22Rv1 (cell line): ENCODE measurements at regions not wholly inside any gene's neighbourhood (a gene's known extent, or its start where the extent isn't known, plus 50 kb on each side); places are given as distances from the start of the nearest gene placed in this dataset.

Experiments
- H3K27ac ChIP-seq: fragments of 450-650 bp; 2 replicates; pipeline ENCODE4 v1.5.1; 2017
- CTCF ChIP-seq: fragments of 450-650 bp; IDR thresholded peaks from 2 replicates; pipeline ENCODE4 v1.5.1; 2017; ENCODE audit warnings: mild to moderate bottlenecking
- ZFX ChIP-seq: fragments of 450-650 bp; IDR thresholded peaks from 2 replicates; pipeline ENCODE4 v1.6.1; 2017; ENCODE audit warnings: antibody characterized with exemption, borderline replicate concordance

DNA sequence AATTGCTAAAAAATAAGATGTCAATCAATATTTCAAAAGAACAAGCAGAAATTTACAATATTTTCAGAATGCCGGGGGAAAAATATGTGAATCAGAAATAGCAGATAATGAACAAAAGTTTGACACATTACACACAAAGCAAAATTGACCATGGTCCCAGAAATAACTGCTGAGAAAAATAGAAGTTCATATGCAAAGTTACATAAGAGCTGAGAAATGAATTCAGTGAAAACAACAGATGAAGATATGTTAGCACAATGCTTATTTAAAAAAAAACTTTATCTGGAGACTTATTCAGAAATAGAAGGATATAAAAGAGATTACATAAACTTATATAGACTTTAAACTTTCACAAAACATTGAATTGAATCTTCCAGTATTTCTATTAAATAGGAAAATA, 1483.7 kb upstream of the ACO1 start:
- no peak overlapping the region for H3K27ac ChIP-seq
- TF ChIP-seq ZFX = no peak
- TF ChIP-seq CTCF = no peak

DNA sequence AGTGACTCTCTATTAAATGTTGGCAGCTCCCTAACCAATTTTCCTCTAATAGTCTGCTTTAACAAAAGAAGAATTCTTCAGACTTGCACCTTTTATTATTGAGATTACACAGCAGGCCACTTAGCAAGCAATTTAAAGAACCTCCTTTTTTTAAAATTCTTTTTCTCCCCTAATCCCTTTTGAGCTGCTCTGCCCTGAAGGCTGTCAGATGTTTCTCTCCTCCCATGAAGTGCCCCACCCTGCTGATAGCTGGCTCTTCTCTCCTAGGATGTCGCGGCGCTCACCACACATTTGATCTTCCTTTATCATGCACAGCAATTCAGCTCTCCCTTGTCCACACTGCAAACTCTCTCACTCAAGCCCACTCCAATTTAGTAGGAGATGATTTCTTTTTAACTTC, 1471.1 kb upstream of the ACO1 start:
- H3K27ac ChIP-seq = no peak overlapping the region
- TF ChIP-seq CTCF (no peak), ZFX (no peak)

DNA sequence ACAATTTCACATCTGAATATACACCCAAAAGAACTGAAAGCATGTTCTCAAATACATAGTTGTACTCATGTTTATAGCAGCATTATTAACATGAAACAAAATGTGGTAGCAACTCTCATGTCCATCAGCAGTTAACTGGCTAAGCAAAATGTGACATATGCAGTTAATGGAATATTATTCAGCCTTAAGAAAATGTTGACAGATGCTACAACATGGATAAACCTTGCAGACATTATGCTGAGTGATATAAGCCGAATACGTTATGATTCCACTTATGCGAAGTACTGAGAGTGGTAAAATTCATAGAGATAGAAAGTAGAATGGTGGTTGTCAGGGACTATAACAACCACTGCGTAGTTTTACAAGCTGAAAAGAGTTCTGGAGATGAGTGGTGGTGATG, 1469.0 kb upstream of the ACO1 start:
- TF ChIP-seq CTCF (no peak), ZFX (no peak)
- no peak overlapping the region for H3K27ac ChIP-seq

DNA sequence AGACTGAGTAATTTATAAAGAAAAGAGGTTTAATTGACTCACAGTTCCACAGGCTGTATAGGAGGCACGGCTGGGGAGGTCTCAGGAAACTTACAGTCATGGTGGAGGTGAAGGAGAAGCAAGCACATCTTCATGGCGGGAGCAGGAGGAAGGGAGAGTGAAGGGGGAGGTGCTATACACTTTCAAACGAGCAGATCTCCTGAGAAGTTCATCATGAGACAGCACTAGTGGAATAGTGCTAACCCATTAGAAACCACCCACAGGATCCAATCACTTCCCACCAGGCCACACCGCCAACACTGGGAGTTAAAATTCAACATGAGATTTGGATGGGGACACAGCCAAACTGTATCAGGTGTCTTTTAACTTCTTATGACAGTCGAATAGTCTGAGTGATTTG, 1459.3 kb upstream of the ACO1 start:
- H3K27ac ChIP-seq = no peak overlapping the region
- no peak for TF ChIP-seq ZFX
- no peak for TF ChIP-seq CTCF

DNA sequence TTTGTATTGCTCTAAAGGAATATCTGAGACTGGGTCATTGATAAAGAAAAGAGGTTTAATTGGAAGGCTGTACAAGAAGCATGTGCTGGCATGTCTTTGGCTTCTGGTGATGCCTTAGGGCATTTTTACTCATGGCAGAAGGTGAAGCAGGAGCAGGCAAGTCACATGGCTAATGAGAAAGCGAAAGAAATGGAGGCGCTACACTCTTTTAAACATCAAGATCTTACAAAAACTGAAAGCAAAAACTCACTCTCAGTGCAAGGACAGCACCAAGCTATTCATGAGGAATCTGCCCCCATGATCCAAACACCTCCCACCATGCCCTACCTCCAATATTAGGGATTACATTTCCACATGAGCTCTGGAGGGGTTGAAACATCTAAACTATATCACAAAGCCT, 1458.8 kb upstream of the ACO1 start:
- no peak for TF ChIP-seq ZFX
- no peak for TF ChIP-seq CTCF
- H3K27ac ChIP-seq = no peak overlapping the region

DNA sequence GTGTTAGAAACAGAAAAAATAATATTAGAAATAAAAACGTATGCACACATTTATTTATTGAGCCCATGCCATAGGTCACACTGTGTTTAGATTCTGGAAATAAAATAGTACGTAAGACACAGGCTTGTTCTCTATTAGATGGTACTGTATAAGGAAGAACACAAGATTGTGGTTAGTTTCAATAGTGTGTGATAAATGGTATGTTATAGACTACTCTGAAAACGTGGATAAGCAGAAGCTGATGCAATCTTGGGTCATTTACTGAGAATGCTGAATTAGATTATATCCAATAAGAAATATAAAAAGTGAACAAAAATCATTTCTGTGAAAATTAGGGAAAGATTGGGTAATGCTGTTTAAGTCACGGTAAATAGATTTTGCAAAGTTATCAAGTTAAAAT, 1456.4 kb upstream of the ACO1 start:
- no peak overlapping the region for H3K27ac ChIP-seq
- TF ChIP-seq ZFX (no peak), CTCF (no peak)

DNA sequence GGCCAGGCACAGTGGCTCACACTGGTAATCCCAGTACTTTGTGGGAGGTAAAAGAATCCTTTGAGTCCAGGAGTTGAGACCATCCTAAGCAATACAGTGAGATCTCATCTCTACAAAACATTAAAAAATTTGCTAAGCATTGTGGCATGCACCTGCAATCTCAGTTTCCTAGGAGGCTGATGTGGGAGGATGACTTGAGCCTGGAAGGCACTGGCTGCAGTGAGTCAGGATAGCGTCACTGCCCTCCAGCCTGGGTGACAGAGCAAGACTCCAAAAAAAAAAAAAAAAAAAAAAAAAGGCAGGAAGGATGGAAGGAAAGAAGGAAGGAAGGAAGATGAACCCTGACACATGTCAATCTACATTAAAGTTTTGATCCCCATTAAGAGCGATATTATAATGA, 1452.2 kb upstream of the ACO1 start:
- no peak overlapping the region for H3K27ac ChIP-seq
- TF ChIP-seq CTCF (no peak), ZFX (no peak)
